K562 (cell line): ENCODE measurements at regions not wholly inside any gene's neighbourhood (a gene's known extent, or its start where the extent isn't known, plus 50 kb on each side); places are given as distances from the start of the nearest gene placed in this dataset.
"Not testable (repeated sequence)": the region's sequence is repeated elsewhere in the genome, so short reads cannot be mapped to it uniquely, and the experiment has no call there.

Experiments
- ARHGAP35 ChIP-seq: fragments of 450-650 bp; IDR thresholded peaks from 2 replicates; pipeline ENCODE4 v1.6.1; 2018; ENCODE audit not compliant: partially characterized antibody
- EHMT2 ChIP-seq: fragments of 450-650 bp; IDR thresholded peaks from 2 replicates; pipeline ENCODE4 v1.6.1; 2018; ENCODE audit warnings: antibody characterized with exemption
- EZH2 ChIP-seq: IDR thresholded peaks from 2 replicates; pipeline ENCODE4 v1.6.1; 2012; ENCODE audit warnings: low read depth, mild to moderate bottlenecking, inconsistent platforms, low read length, borderline replicate concordance
- FOS ChIP-seq: IDR thresholded peaks from 3 replicates; pipeline ENCODE4 v1.6.1; 2011; ENCODE audit not compliant: insufficient read length; ENCODE audit errors: extremely low read depth
- MED1 ChIP-seq: sonication (generic); formaldehyde crosslinking; IDR thresholded peaks from 2 replicates; pipeline ENCODE4 v1.8.1; 2023; ENCODE audit warnings: missing genetic modification reagents, borderline replicate concordance
- MTF1 ChIP-seq: fragments of 250-450 bp; sonication (Bioruptor Pico); IDR thresholded peaks from 2 replicates; pipeline ENCODE4 v1.9.0; 2021; ENCODE audit warnings: moderate library complexity, mild to moderate bottlenecking, inconsistent platforms, borderline replicate concordance
- SPI1 ChIP-seq: IDR thresholded peaks from 2 replicates; pipeline ENCODE4 v1.6.1; 2011; ENCODE audit warnings: low read depth, low read length, control low read depth, borderline replicate concordance
- TEAD4 ChIP-seq, 2 experiments: sonication (generic) in 1 of 2; formaldehyde crosslinking in 1 of 2; IDR thresholded peaks; 2 replicates each; pipeline versions ENCODE4 v1.6.1 to v1.8.0; 2012 to 2022; ENCODE audit warnings: borderline replicate concordance in 1 of 2, inconsistent platforms in 1 of 2, low read length in 1 of 2, mild to moderate bottlenecking in 1 of 2, missing genetic modification reagents in 1 of 2
- ZNF212 ChIP-seq: fragments of 450-650 bp; formaldehyde crosslinking; IDR thresholded peaks from 2 replicates; pipeline ENCODE4 v1.4.0; 2020; ENCODE audit warnings: mild to moderate bottlenecking
- ZNF232 ChIP-seq: sonication (generic); formaldehyde crosslinking; IDR thresholded peaks from 2 replicates; pipeline ENCODE4 v1.8.0; 2022; ENCODE audit warnings: mild to moderate bottlenecking, missing genetic modification reagents
- ZNF717 ChIP-seq: fragments of 250-450 bp; sonication (Bioruptor Pico); IDR thresholded peaks from 2 replicates; pipeline ENCODE4 v1.5.0; 2021
- ZNF77 ChIP-seq: fragments of 250-450 bp; sonication (Bioruptor Pico); IDR thresholded peaks from 2 replicates; pipeline ENCODE4 v1.5.0; 2020
- TF ChIP-seq, protein P1 (sequence below), 3 experiments: IDR thresholded peaks in 2 of 3; conservative IDR thresholded peaks in 1 of 3; 2 replicates each; pipeline ENCODE4 v1.5.1; 2011 to 2012; ENCODE audit warnings: low read length in 3 of 3, mild to moderate bottlenecking in 3 of 3, control low read depth in 2 of 3, improper control_type of control experiment in 1 of 3, inconsistent platforms in 1 of 3, low read depth in 1 of 3, mixed read lengths in 1 of 3, moderate library complexity in 1 of 3; ENCODE audit not compliant: insufficient read depth in 2 of 3
- TF ChIP-seq, protein P2 (sequence below): IDR thresholded peaks from 2 replicates; pipeline ENCODE4 v1.6.1; 2011; ENCODE audit not compliant: insufficient read length; ENCODE audit errors: extremely low read depth

DNA sequence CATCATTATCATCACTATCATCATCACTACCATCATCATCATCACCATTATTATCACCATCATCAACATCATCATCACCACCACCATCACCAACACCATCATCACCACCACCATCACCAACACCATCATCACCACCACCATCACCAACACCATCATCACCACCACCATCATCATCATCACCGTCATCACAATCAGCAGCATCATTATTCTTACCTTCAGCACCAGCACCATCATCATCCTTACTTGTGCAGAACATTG is 155.2 kb downstream of the ACTR3B start:
- TF ChIP-seq, protein P1, sequence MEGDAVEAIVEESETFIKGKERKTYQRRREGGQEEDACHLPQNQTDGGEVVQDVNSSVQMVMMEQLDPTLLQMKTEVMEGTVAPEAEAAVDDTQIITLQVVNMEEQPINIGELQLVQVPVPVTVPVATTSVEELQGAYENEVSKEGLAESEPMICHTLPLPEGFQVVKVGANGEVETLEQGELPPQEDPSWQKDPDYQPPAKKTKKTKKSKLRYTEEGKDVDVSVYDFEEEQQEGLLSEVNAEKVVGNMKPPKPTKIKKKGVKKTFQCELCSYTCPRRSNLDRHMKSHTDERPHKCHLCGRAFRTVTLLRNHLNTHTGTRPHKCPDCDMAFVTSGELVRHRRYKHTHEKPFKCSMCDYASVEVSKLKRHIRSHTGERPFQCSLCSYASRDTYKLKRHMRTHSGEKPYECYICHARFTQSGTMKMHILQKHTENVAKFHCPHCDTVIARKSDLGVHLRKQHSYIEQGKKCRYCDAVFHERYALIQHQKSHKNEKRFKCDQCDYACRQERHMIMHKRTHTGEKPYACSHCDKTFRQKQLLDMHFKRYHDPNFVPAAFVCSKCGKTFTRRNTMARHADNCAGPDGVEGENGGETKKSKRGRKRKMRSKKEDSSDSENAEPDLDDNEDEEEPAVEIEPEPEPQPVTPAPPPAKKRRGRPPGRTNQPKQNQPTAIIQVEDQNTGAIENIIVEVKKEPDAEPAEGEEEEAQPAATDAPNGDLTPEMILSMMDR (IDR thresholded peaks at IDR 0.05 in 2 of 3, conservative IDR thresholded peaks at IDR 0.05 in 1 of 3; ENCODE audit: insufficient read depth in 2 of 3, low read depth in 1 of 3, low read length in 3 of 3), result not testable (repeated sequence)
- TF ChIP-seq ZNF212 (CRISPR knock-in tag); SPI1; EHMT2; FOS; ZNF232 (CRISPR knock-in tag); MED1 (CRISPR knock-in tag); MTF1; TEAD4 (IDR thresholded peaks at IDR 0.05; ENCODE audit: low read length); TEAD4 (CRISPR knock-in tag; IDR thresholded peaks at IDR 0.05; ENCODE audit: borderline replicate concordance); ZNF77; ARHGAP35; EZH2; ZNF717 (CRISPR knock-in tag): not testable (repeated sequence)
- TF ChIP-seq, protein P2, sequence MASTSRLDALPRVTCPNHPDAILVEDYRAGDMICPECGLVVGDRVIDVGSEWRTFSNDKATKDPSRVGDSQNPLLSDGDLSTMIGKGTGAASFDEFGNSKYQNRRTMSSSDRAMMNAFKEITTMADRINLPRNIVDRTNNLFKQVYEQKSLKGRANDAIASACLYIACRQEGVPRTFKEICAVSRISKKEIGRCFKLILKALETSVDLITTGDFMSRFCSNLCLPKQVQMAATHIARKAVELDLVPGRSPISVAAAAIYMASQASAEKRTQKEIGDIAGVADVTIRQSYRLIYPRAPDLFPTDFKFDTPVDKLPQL, result not testable (repeated sequence)
